GM10266 (cell line): ENCODE measurements at regions not wholly inside any gene's neighbourhood (a gene's known extent, or its start where the extent isn't known, plus 50 kb on each side); places are given as distances from the start of the nearest gene placed in this dataset.
"Not testable (repeated sequence)": the region's sequence is repeated elsewhere in the genome, so short reads cannot be mapped to it uniquely, and the experiment has no call there.

Source experiments
- DNase-seq: peaks from one replicate; pipeline ENCODE4 v3.0.0; 2012; ENCODE audit errors: extremely low spot score
- TF ChIP-seq, protein P1 (sequence below): IDR thresholded peaks from 2 replicates; pipeline ENCODE4 v1.5.1; 2012; ENCODE audit warnings: mild to moderate bottlenecking, low read depth; ENCODE audit not compliant: control insufficient read depth, insufficient read depth; ENCODE audit errors: missing control alignments

DNA sequence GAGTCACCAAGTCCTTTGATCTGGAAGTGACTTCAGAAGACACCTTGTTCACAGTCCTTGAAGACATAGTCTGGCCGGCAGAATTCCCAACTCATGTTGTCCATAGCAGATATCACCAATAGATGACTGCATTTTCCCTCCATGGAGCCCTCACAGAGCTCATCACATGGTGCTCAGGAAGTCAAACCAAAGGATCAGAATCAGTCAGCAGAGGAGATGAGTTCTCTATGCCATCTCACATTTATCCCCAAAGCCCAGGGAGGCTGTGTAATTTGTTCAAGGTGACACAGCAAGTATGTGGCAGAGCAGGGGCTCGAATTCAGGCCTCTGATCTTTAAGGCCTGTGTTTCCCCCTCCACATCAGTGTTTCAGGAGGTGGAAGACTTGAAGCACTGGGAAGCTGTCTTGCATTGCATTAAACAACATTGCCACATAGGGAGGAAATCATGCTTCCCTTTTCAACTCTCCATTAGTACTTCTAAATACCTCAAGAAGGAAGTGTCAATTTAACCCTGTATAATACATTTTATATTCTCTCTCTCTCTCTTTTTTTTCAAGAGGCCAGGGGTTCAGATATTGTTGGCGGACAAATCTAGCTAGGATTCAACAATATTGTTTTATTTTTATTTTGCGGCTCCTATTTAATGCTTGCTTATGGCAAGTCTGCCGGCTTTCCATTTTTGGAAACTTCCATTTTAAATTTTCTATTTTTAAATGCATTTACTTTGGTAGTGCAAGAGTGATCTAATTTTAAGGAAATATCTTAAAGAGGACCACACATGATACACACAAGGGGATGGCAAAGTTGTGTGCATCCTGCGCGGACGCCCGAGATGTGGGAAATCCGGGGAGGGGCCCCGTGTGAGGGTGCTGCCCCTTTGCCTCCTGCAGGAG, 61.9 kb downstream of the NPIPB5 start:
- not testable (repeated sequence) for DNase-seq

DNA sequence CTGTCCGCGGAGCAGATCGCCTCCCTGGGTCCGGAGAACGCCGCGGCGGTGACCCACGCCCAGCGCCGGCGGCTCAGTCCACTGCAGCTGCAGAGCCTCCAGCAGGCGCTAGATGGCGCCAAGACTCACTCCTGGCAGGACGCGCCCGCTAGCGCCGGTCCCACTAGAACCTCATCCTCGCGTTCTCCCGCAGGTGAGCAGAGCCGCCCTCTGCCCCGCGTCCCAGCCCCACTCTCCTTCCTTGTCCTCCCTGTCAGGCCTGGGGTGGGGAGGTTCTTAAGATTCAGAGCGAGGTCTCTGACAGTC, 62.5 kb downstream of the NPIPB5 start:
- DNase-seq = not testable (repeated sequence)

GRCh38 chr16:22576506-22576905, 65.8 kb downstream of the NPIPB5 start:
- not testable (repeated sequence) for DNase-seq

GRCh38 chr16:22583195-22583594, 72.5 kb downstream of the NPIPB5 start:
- not testable (repeated sequence) for DNase-seq

GRCh38 chr16:22584459-22584858, 73.8 kb downstream of the NPIPB5 start:
- not testable (repeated sequence) for DNase-seq

- DNase-seq = not testable (repeated sequence)
Measured at GRCh38 chr16:22584941-22585340, 74.2 kb downstream of the NPIPB5 start.

DNA sequence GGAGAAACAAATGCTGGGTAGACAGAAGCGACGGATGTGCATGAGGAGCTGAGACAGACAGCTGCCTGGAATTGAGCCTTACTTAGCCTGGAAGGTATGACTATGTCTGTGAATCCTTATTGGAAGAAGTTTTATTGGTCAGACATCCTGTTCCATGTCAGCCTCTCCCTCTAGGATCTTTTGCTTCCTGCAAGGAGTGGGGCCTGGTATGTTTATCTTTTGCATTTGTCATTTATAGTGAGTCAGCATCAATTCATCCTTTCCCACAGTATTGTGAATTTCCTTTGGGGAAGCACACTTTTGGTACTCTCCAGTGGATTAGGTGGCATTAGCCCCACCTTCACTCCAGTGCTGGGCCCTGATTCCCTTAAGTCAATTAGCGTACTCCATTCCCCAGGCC, 74.7 kb downstream of the NPIPB5 start:
- DNase-seq = not testable (repeated sequence)

GRCh38 chr16:22586732-22587131, 76.0 kb downstream of the NPIPB5 start:
- DNase-seq = not testable (repeated sequence)

DNA sequence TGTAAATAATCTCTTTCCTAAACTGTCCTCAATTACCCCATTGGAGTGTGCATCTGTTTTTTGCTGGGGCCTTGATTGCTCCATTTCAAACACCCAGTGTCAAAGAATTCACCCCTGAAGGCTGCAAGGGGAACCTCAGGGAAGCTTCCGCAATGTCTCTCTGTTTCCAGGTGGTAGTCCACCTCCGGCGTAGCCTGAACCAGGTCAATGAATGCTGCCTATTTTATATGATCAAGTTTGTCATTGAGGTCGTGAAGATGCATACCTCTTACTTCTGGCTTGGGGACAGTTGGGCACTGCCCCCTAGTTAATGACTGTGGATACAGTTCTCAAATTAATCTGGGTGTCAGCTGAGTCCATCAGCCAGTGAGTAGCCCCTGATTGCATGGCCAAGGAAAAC, 79.1 kb downstream of the NPIPB5 start:
- not testable (repeated sequence) for DNase-seq

GRCh38 chr16:22596445-22597045, 85.9 kb downstream of the NPIPB5 start:
- DNase-seq = not testable (repeated sequence)

DNA sequence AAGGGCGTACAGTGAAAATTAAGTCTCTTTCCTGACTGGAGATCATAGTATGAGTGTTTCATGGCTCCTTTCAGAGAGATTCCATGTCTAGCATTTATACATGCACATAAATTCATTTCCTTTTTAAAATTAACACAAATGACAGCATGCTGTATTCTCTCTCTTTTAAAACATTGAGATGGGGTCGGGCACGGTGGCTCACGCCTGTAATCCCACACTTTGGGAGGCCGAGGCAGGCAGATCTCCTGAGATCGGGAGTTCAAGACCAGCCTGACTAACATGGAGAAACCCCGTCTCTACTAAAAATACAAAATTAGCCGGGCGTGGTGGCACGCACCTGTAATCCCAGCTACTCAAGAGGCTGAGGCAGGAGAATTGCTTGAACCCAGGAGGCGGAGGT, 93.1 kb downstream of the NPIPB5 start:
- DNase-seq = not testable (repeated sequence)

- not testable (repeated sequence) for DNase-seq
Measured at GRCh38 chr16:22606619-22607018, 95.9 kb downstream of the NPIPB5 start.

- not testable (repeated sequence) for DNase-seq
Measured at GRCh38 chr16:22609798-22610197, 99.1 kb downstream of the NPIPB5 start.

- not testable (repeated sequence) for DNase-seq
Measured at GRCh38 chr16:22611128-22611527, 100.4 kb downstream of the NPIPB5 start.

DNA sequence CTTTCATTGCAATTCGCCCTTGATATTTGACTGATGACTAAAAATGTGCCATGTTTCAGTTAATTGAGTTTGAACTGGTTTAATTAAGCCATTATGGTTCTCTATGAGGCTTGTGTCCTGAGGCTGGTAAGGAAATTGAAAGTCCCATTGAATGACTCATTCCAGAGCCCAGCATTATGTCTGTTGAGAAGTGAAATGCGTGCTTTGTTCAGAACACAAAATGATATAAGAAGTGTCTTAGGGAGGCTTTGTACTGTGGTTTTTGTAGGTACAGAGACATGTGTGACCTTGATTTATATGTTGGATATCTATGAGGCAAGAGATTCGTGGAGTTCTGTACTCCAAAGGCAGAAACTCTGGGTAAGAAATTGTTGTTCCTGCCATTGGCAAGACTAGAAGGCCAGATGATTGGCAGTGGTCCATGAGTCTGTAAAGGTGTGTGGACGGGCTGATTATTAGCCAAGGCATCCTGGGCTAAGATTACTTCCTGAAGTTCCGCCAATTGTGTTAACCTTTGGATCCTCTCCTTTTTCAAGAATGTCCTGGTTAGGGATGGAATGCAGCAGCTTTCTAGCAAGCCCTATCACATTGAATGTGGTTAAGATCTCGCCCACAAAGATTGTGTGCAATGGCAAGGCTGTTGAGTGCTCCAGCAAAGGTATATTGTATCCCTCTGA, 103.7 kb downstream of the NPIPB5 start:
- DNase-seq = no peak

More for the DNA sequence above, 103.7 kb downstream of the NPIPB5 start:
- TF ChIP-seq, protein P1, sequence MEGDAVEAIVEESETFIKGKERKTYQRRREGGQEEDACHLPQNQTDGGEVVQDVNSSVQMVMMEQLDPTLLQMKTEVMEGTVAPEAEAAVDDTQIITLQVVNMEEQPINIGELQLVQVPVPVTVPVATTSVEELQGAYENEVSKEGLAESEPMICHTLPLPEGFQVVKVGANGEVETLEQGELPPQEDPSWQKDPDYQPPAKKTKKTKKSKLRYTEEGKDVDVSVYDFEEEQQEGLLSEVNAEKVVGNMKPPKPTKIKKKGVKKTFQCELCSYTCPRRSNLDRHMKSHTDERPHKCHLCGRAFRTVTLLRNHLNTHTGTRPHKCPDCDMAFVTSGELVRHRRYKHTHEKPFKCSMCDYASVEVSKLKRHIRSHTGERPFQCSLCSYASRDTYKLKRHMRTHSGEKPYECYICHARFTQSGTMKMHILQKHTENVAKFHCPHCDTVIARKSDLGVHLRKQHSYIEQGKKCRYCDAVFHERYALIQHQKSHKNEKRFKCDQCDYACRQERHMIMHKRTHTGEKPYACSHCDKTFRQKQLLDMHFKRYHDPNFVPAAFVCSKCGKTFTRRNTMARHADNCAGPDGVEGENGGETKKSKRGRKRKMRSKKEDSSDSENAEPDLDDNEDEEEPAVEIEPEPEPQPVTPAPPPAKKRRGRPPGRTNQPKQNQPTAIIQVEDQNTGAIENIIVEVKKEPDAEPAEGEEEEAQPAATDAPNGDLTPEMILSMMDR = no peak
